ENCODE measurements at regions not wholly inside any gene's neighbourhood (a gene's known extent, or its start where the extent isn't known, plus 50 kb on each side); places are given as distances from the start of the nearest gene placed in this dataset.

GRCh38 chr12:92078167-92079053 is 67.2 kb downstream of the BTG1 start:
- TF ChIP-seq POLR2A (IDR thresholded peaks at IDR 0.05): no peak
- TF ChIP-seq CTCF (IDR thresholded peaks at IDR 0.05): no peak

All from heart left ventricle (tissue), 13 donors.